ENCODE measurements at regions not wholly inside any gene's neighbourhood (a gene's known extent, or its start where the extent isn't known, plus 50 kb on each side); places are given as distances from the start of the nearest gene placed in this dataset.
"Not testable (repeated sequence)": the region's sequence is repeated elsewhere in the genome, so short reads cannot be mapped to it uniquely, and the experiment has no call there.

- TF ChIP-seq POLR2A (IDR thresholded peaks at IDR 0.05) = not testable (repeated sequence)
- TF ChIP-seq, protein P1, sequence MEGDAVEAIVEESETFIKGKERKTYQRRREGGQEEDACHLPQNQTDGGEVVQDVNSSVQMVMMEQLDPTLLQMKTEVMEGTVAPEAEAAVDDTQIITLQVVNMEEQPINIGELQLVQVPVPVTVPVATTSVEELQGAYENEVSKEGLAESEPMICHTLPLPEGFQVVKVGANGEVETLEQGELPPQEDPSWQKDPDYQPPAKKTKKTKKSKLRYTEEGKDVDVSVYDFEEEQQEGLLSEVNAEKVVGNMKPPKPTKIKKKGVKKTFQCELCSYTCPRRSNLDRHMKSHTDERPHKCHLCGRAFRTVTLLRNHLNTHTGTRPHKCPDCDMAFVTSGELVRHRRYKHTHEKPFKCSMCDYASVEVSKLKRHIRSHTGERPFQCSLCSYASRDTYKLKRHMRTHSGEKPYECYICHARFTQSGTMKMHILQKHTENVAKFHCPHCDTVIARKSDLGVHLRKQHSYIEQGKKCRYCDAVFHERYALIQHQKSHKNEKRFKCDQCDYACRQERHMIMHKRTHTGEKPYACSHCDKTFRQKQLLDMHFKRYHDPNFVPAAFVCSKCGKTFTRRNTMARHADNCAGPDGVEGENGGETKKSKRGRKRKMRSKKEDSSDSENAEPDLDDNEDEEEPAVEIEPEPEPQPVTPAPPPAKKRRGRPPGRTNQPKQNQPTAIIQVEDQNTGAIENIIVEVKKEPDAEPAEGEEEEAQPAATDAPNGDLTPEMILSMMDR (IDR thresholded peaks at IDR 0.05) = not testable (repeated sequence)
Measured at GRCh38 chr2:97301771-97302170, 188.8 kb downstream of the ANKRD36 start.

All from Peyer's patch (tissue), 4 donors.